Trophoblast cell (in vitro differentiated cells and primary cell): ENCODE measurements at regions not wholly inside any gene's neighbourhood (a gene's known extent, or its start where the extent isn't known, plus 50 kb on each side); places are given as distances from the start of the nearest gene placed in this dataset.
A peak's percentile ranks its signal among the peaks of the same experiment; 100 is the strongest.

Source experiments
- DNase-seq, 2 donors: peaks; one replicate each; pipeline ENCODE4 v3.0.0-alpha.2; 2016
- H2AFZ ChIP-seq: 2 replicates; pipeline ENCODE4 v1.6.1; 2013; ENCODE audit warnings: low read length, moderate library complexity, mild to moderate bottlenecking; ENCODE audit not compliant: insufficient read depth, poor library complexity
- H2AK5ac ChIP-seq: 2 replicates; pipeline ENCODE4 v1.6.1; 2013; ENCODE audit warnings: mild to moderate bottlenecking, low read length
- H2BK120ac ChIP-seq: 2 replicates; pipeline ENCODE4 v1.6.1; 2013; ENCODE audit warnings: low read length, mild to moderate bottlenecking, moderate library complexity; ENCODE audit not compliant: insufficient read depth, poor library complexity
- H2BK12ac ChIP-seq: 2 replicates; pipeline ENCODE4 v1.6.1; 2013; ENCODE audit warnings: mild to moderate bottlenecking, low read length, moderate library complexity
- H2BK5ac ChIP-seq: 2 replicates; pipeline ENCODE4 v1.6.1; 2013; ENCODE audit warnings: low read length, low read depth, moderate library complexity, mild to moderate bottlenecking; ENCODE audit not compliant: poor library complexity
- H3K14ac ChIP-seq: 2 replicates; pipeline ENCODE4 v1.6.1; 2013; ENCODE audit warnings: mild to moderate bottlenecking, low read length
- H3K18ac ChIP-seq: 2 replicates; pipeline ENCODE4 v1.6.1; 2013; ENCODE audit warnings: mild to moderate bottlenecking, low read length
- H3K23ac ChIP-seq: 2 replicates; pipeline ENCODE4 v1.6.1; 2013; ENCODE audit warnings: low read length
- H3K27ac ChIP-seq: 2 replicates; pipeline ENCODE4 v1.5.1; 2013; ENCODE audit warnings: low read depth, mild to moderate bottlenecking, inconsistent platforms, low read length, moderate library complexity
- H3K27me3 ChIP-seq: 2 replicates; pipeline ENCODE4 v1.6.1; 2013; ENCODE audit warnings: inconsistent platforms, mild to moderate bottlenecking, low read length, moderate library complexity; ENCODE audit not compliant: insufficient read depth
- H3K36me3 ChIP-seq, 2 experiments: 1 replicate in 1 of 2; 2 replicates in 1 of 2; pipeline ENCODE4 v1.6.1; 2013; ENCODE audit warnings: low read length in 2 of 2, mild to moderate bottlenecking in 2 of 2, moderate library complexity in 1 of 2; ENCODE audit not compliant: insufficient read depth in 2 of 2, control insufficient read depth in 1 of 2
- H3K4ac ChIP-seq: 2 replicates; pipeline ENCODE4 v1.6.1; 2013; ENCODE audit warnings: low read depth, mild to moderate bottlenecking, low read length, moderate library complexity
- H3K4me1 ChIP-seq, 2 experiments: 1 replicate in 1 of 2; 2 replicates in 1 of 2; pipeline ENCODE4 v1.6.1; 2013; ENCODE audit warnings: low read length in 2 of 2, mild to moderate bottlenecking in 2 of 2, moderate library complexity in 1 of 2; ENCODE audit not compliant: insufficient read depth in 2 of 2, control insufficient read depth in 1 of 2
- H3K4me2 ChIP-seq: 2 replicates; pipeline ENCODE4 v1.6.1; 2013; ENCODE audit warnings: inconsistent platforms, mild to moderate bottlenecking, low read length, moderate library complexity
- H3K4me3 ChIP-seq: 2 replicates; pipeline ENCODE4 v1.5.1; 2013; ENCODE audit warnings: mild to moderate bottlenecking, low read depth, low read length, inconsistent platforms
- H3K79me1 ChIP-seq: one replicate; pipeline ENCODE4 v1.6.1; 2013; ENCODE audit warnings: low read length
- H3K79me2 ChIP-seq: 2 replicates; pipeline ENCODE4 v1.6.1; 2013; ENCODE audit warnings: low read length, mild to moderate bottlenecking; ENCODE audit not compliant: control insufficient read depth, insufficient read depth, poor library complexity
- H3K9ac ChIP-seq: 2 replicates; pipeline ENCODE4 v1.6.1; 2013; ENCODE audit warnings: mild to moderate bottlenecking, low read length
- H3K9me3 ChIP-seq: 2 replicates; pipeline ENCODE4 v1.6.1; 2013; ENCODE audit warnings: low read depth, mild to moderate bottlenecking, control low read depth, inconsistent platforms, low read length; ENCODE audit not compliant: insufficient read depth
- H4K12ac ChIP-seq: 2 replicates; pipeline ENCODE4 v1.6.1; 2013; ENCODE audit warnings: low read depth, mild to moderate bottlenecking, low read length, moderate library complexity
- H4K8ac ChIP-seq: 2 replicates; pipeline ENCODE4 v1.6.1; 2013; ENCODE audit warnings: low read depth, mild to moderate bottlenecking, low read length, moderate library complexity
- H4K91ac ChIP-seq: one replicate; pipeline ENCODE4 v1.6.1; 2013; ENCODE audit warnings: low read depth, mild to moderate bottlenecking, low read length, moderate library complexity
- WGBS: extraction: QIAGEN DNeasy Blood & Tissue Kit; methylation state at CpG from one replicate; pipeline ENCODE4 v1.1.7; 2013; ENCODE audit warnings: missing lambda C conversion rate; ENCODE audit not compliant: insufficient read length, insufficient coverage; ENCODE audit errors: extremely low coverage; 5-methylcytosine and 5-hydroxymethylcytosine counted together

- Histone ChIP-seq H3K18ac (peak overlapping the region; percentile 75), H4K12ac (no peak overlapping the region), H3K14ac (peak overlapping the region; percentile 93), H3K23ac (no peak overlapping the region), H3K4me2 (no peak overlapping the region), H4K8ac (peak overlapping the region; percentile 65), H4K91ac (peak overlapping the region; percentile 98), H2AK5ac (peak overlapping the region; percentile 91), H2BK120ac (peak overlapping the region; percentile 97), H2AFZ (peak overlapping the region; percentile 71), H3K79me1 (peaks cover 35% of the 10 kb centered on the region), H3K79me2 (no peaks in the 10 kb centered on the region), H3K4me3 (no peak overlapping the region), H3K27me3 (no peaks in the 10 kb centered on the region), H2BK5ac (peak overlapping the region; percentile 84), H3K27ac (peak overlapping the region; percentile 64), H2BK12ac (peak overlapping the region; percentile 99), H3K4ac (peak overlapping the region; percentile 91), H3K36me3 (no peaks in the 10 kb centered on the region), H3K4me1 (peaks cover 4 to 9% of the 10 kb centered on the region in 2 experiments), H3K9me3 (no peaks in the 10 kb centered on the region), H3K9ac (no peak overlapping the region)
- WGBS, result no CpG with 5 or more reads among the region's 4 CpGs
- DNase-seq, result no peak
Measured at GRCh38 chr5:116703328-116703727, 128.7 kb upstream of the SEMA6A start.

GRCh38 chr5:116702776-116703175, 128.2 kb upstream of the SEMA6A start:
- H3K36me3 ChIP-seq, result no peaks in the 10 kb centered on the region
- H3K4me1 ChIP-seq, result peaks cover 2 to 7% of the 10 kb centered on the region in 2 experiments
- H3K9ac ChIP-seq, result no peak overlapping the region
- H3K4me2 ChIP-seq, result no peak overlapping the region
- no peak overlapping the region for H4K8ac ChIP-seq
- no peak overlapping the region for H2BK5ac ChIP-seq
- no CpG with 5 or more reads among the region's 1 CpG for WGBS
- H2BK12ac ChIP-seq, result no peak overlapping the region
- no peak overlapping the region for H3K18ac ChIP-seq
- H3K4ac ChIP-seq, result no peak overlapping the region
- H4K12ac ChIP-seq, result no peak overlapping the region
- H3K79me1 ChIP-seq, result peaks cover 32% of the 10 kb centered on the region
- H4K91ac ChIP-seq, result no peak overlapping the region
- H3K27me3 ChIP-seq, result no peaks in the 10 kb centered on the region
- H2AK5ac ChIP-seq, result no peak overlapping the region
- H3K27ac ChIP-seq, result no peak overlapping the region
- no peak overlapping the region for H2AFZ ChIP-seq
- no peak overlapping the region for H3K4me3 ChIP-seq
- no peak overlapping the region for H2BK120ac ChIP-seq
- no peaks in the 10 kb centered on the region for H3K9me3 ChIP-seq
- DNase-seq, result no peak
- H3K14ac ChIP-seq, result no peak overlapping the region
- no peaks in the 10 kb centered on the region for H3K79me2 ChIP-seq
- H3K23ac ChIP-seq, result no peak overlapping the region

- no peak overlapping the region for H4K8ac ChIP-seq
- WGBS, result no CpG with 5 or more reads among the region's 1 CpG
- no peak overlapping the region for H3K4me3 ChIP-seq
- H4K91ac ChIP-seq, result no peak overlapping the region
- no peak for DNase-seq
- H3K14ac ChIP-seq, result no peak overlapping the region
- no peak overlapping the region for H3K27ac ChIP-seq
- H3K4me2 ChIP-seq, result no peak overlapping the region
- no peak overlapping the region for H3K18ac ChIP-seq
- no peak overlapping the region for H3K9ac ChIP-seq
- no peak overlapping the region for H4K12ac ChIP-seq
- H3K79me2 ChIP-seq, result no peaks in the 10 kb centered on the region
- H2BK5ac ChIP-seq, result no peak overlapping the region
- H2BK12ac ChIP-seq, result no peak overlapping the region
- H2AK5ac ChIP-seq, result no peak overlapping the region
- H3K36me3 ChIP-seq, result no peaks in the 10 kb centered on the region
- H3K4ac ChIP-seq, result no peak overlapping the region
- H3K23ac ChIP-seq, result no peak overlapping the region
- no peaks in the 10 kb centered on the region for H3K9me3 ChIP-seq
- peaks cover 20% of the 10 kb centered on the region for H3K79me1 ChIP-seq
- H2BK120ac ChIP-seq, result no peak overlapping the region
- H2AFZ ChIP-seq, result no peak overlapping the region
- H3K27me3 ChIP-seq, result no peaks in the 10 kb centered on the region
- H3K4me1 ChIP-seq, result no peaks in the 10 kb centered on the region
Measured at GRCh38 chr5:116699332-116699731, 124.7 kb upstream of the SEMA6A start.

DNA sequence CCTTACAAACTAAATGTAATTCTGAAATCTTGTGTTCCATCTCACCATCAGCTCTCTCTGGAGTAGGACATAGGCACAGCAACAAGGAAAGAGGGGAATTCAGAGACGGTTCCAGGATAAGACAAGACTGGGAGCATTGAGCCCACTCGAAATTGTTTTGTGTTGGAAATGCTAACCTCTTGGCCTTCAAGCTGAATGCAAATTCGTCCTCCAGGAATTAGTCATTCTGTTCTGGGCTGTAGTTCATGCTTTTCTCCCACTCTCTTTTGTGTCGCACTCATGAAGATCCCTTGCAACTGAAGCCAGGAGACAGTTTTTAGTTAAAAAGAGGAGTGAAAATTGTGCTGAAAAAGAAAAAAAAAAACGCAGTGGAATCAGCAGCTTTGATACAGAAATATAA, 121.7 kb upstream of the SEMA6A start:
- Histone ChIP-seq H2BK12ac (no peak overlapping the region), H3K36me3 (no peaks in the 10 kb centered on the region), H4K12ac (no peak overlapping the region), H3K79me2 (no peaks in the 10 kb centered on the region), H3K4ac (no peak overlapping the region), H3K9me3 (no peaks in the 10 kb centered on the region), H3K79me1 (peaks cover 12% of the 10 kb centered on the region), H2BK5ac (no peak overlapping the region), H2BK120ac (no peak overlapping the region), H3K4me2 (no peak overlapping the region), H3K18ac (no peak overlapping the region), H3K4me3 (no peak overlapping the region), H3K27ac (peak overlapping the region; percentile 48), H3K4me1 (no peaks in the 10 kb centered on the region), H3K23ac (no peak overlapping the region), H2AFZ (no peak overlapping the region), H4K91ac (no peak overlapping the region), H2AK5ac (no peak overlapping the region), H3K27me3 (no peaks in the 10 kb centered on the region), H4K8ac (no peak overlapping the region), H3K14ac (no peak overlapping the region), H3K9ac (no peak overlapping the region)
- DNase-seq, result no peak
- WGBS, result no CpG with 5 or more reads among the region's 5 CpGs
